ENCODE measurements at regions not wholly inside any gene's neighbourhood (a gene's known extent, or its start where the extent isn't known, plus 50 kb on each side); places are given as distances from the start of the nearest gene placed in this dataset.
"Not testable (repeated sequence)": the region's sequence is repeated elsewhere in the genome, so short reads cannot be mapped to it uniquely, and the experiment has no call there.

GRCh38 chr11:11010624-11011127, 152.8 kb upstream of the ZBED5 start:
- DNase-seq (ENCODE audit: low read depth in 2 of 2), result no peak

GRCh38 chr11:11009179-11009578, 151.3 kb upstream of the ZBED5 start:
- DNase-seq (ENCODE audit: low read depth in 2 of 2), result no peak

- DNase-seq (ENCODE audit: low read depth in 2 of 2), result no peak
Measured at GRCh38 chr11:11004069-11004468, 146.2 kb upstream of the ZBED5 start.

GRCh38 chr11:11003226-11003625, 145.4 kb upstream of the ZBED5 start:
- no peak for DNase-seq (ENCODE audit: low read depth in 2 of 2)

GRCh38 chr11:11000579-11001283, 142.9 kb upstream of the ZBED5 start:
- DNase-seq (ENCODE audit: low read depth in 2 of 2), result no peak

GRCh38 chr11:10998674-10999073, 140.8 kb upstream of the ZBED5 start:
- no peak for DNase-seq (ENCODE audit: low read depth in 2 of 2)

GRCh38 chr11:10996678-10997077, 138.8 kb upstream of the ZBED5 start:
- DNase-seq (ENCODE audit: low read depth in 2 of 2), result no peak

- DNase-seq (ENCODE audit: low read depth in 2 of 2), result no peak
Measured at GRCh38 chr11:10993640-10994039, 135.8 kb upstream of the ZBED5 start.

- no peak for DNase-seq (ENCODE audit: low read depth in 2 of 2)
Measured at GRCh38 chr11:10993186-10993585, 135.3 kb upstream of the ZBED5 start.

GRCh38 chr11:10991393-10991792, 133.5 kb upstream of the ZBED5 start:
- DNase-seq (ENCODE audit: low read depth in 2 of 2), result no peak

GRCh38 chr11:10990637-10991193, 132.9 kb upstream of the ZBED5 start:
- no peak for DNase-seq (ENCODE audit: low read depth in 2 of 2)

- DNase-seq (ENCODE audit: low read depth in 2 of 2), result no peak
Measured at GRCh38 chr11:10990160-10990559, 132.3 kb upstream of the ZBED5 start.

GRCh38 chr11:10986006-10986405, 128.2 kb upstream of the ZBED5 start:
- DNase-seq (ENCODE audit: low read depth in 2 of 2), result no peak

GRCh38 chr11:10984742-10985141, 126.9 kb upstream of the ZBED5 start:
- DNase-seq (ENCODE audit: low read depth in 2 of 2), result no peak

- no peak for DNase-seq (ENCODE audit: low read depth in 2 of 2)
Measured at GRCh38 chr11:10984250-10984649, 126.4 kb upstream of the ZBED5 start.

GRCh38 chr11:10982704-10983510, 125.1 kb upstream of the ZBED5 start:
- no peak for DNase-seq (ENCODE audit: low read depth in 2 of 2)

GRCh38 chr11:10979529-10979928, 121.7 kb upstream of the ZBED5 start:
- DNase-seq (ENCODE audit: low read depth in 2 of 2), result no peak

- no peak for DNase-seq (ENCODE audit: low read depth in 2 of 2)
Measured at GRCh38 chr11:10978198-10978597, 120.3 kb upstream of the ZBED5 start.

- DNase-seq (ENCODE audit: low read depth in 2 of 2), result no peak
Measured at GRCh38 chr11:10975287-10975721, 117.5 kb upstream of the ZBED5 start.

GRCh38 chr11:10973416-10973815, 115.6 kb upstream of the ZBED5 start:
- no peak for DNase-seq (ENCODE audit: low read depth in 2 of 2)

GRCh38 chr11:10970926-10971325, 113.1 kb upstream of the ZBED5 start:
- no peak for DNase-seq (ENCODE audit: low read depth in 2 of 2)

- DNase-seq (ENCODE audit: low read depth in 2 of 2), result no peak
Measured at GRCh38 chr11:10969387-10969786, 111.5 kb upstream of the ZBED5 start.

GRCh38 chr11:10956884-10957283, 99.0 kb upstream of the ZBED5 start:
- not testable (repeated sequence) for DNase-seq (ENCODE audit: low read depth in 2 of 2)

Measured in stimulated activated CD8-positive, alpha-beta memory T cell treated with anti-CD3 and anti-CD28 coated beads, Interleukin-15, amount 100 ng/mL, for 48 hours (primary cell).